ENCODE measurements at regions not wholly inside any gene's neighbourhood (a gene's known extent, or its start where the extent isn't known, plus 50 kb on each side); places are given as distances from the start of the nearest gene placed in this dataset.

DNA sequence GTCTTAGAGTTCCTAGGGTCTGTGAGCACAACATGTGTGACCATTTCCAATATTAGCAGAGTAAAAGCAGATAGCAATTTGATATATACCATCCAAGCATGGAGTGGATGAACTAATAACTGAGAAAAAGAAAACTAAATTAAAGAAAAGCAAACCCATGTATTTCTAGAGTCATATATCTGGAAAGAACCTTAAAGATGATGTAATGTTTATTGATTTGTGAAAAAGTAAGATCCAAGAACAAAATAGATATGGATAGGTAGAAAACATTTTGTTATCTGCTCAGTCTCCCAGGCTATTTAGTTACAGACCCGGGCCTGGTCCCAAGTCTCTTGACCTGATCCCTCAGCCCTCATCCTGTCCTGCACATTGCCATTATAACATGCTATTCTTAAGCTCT, 526.8 kb downstream of the EPM2A start:
- Histone ChIP-seq H3K36me3 (ENCODE audit: insufficient read depth) (no peaks in the 10 kb centered on the region), H3K4me3 (ENCODE audit: low read depth, low read length) (no peak overlapping the region), H3K4me1 (ENCODE audit: insufficient read depth) (no peaks in the 10 kb centered on the region), H3K27ac (ENCODE audit: low read depth) (no peak overlapping the region)
- 76% methylated on average over 1 of the region's 1 CpG for WGBS
- no peak for DNase-seq (ENCODE audit: extremely low spot score)

GRCh38 chr6:145209272-145209671, 526.0 kb downstream of the EPM2A start:
- DNase-seq (ENCODE audit: extremely low spot score), result no peak
- Histone ChIP-seq H3K36me3 (ENCODE audit: insufficient read depth) (no peaks in the 10 kb centered on the region), H3K27ac (ENCODE audit: low read depth) (no peak overlapping the region), H3K4me3 (ENCODE audit: low read depth, low read length) (no peak overlapping the region), H3K4me1 (ENCODE audit: insufficient read depth) (no peaks in the 10 kb centered on the region)
- WGBS, result 81% methylated on average over 2 of the region's 2 CpGs

GRCh38 chr6:145212813-145213212, 522.5 kb downstream of the EPM2A start:
- Histone ChIP-seq H3K4me3 (ENCODE audit: low read depth, low read length) (no peak overlapping the region), H3K4me1 (ENCODE audit: insufficient read depth) (no peaks in the 10 kb centered on the region), H3K36me3 (ENCODE audit: insufficient read depth) (no peaks in the 10 kb centered on the region), H3K27ac (ENCODE audit: low read depth) (no peak overlapping the region)
- DNase-seq (ENCODE audit: extremely low spot score), result no peak

DNA sequence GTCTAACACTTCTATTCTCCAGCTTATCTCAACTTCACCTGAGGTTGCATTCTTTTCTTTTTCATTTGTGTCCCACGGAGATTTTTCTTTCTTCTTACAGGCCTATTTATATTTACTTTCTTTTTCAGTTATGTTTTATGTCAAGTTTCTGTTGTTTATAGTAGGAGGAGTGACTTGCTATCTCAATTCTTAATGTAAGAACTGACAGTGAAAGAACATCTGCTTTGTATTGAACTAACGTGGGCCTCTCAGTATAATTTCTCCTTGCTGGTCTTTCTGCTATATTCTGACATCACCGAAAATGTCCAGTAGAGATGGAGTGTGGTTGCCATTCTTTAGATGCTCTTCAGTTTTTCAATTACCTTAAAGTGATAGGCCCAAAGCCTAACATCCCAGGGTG, 521.7 kb downstream of the EPM2A start:
- Histone ChIP-seq H3K27ac (ENCODE audit: low read depth) (no peak overlapping the region), H3K4me1 (ENCODE audit: insufficient read depth) (no peaks in the 10 kb centered on the region), H3K36me3 (ENCODE audit: insufficient read depth) (no peaks in the 10 kb centered on the region), H3K4me3 (ENCODE audit: low read depth, low read length) (no peak overlapping the region)
- 75% methylated on average over 3 of the region's 3 CpGs for WGBS
- DNase-seq (ENCODE audit: extremely low spot score), result no peak

DNA sequence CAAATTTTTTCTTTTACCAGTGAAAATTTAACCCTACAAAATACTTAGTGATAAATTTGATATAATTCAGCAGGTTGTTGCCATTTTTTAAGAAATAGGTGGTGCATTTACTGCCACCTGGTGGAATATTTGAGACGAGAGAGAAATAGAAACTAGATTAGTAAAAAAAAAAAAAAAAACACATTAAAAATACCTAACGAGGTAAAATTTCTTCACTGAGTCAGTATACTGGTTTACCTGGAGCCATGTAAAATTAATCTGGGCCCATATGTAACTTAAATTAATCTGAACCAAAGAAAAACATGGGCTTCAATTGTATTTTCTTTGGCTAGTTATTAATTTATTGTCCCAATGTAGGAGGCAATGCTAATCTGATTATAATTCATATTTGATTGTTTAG, 520.8 kb downstream of the EPM2A start:
- Histone ChIP-seq H3K27ac (ENCODE audit: low read depth) (no peak overlapping the region), H3K4me1 (ENCODE audit: insufficient read depth) (no peaks in the 10 kb centered on the region), H3K36me3 (ENCODE audit: insufficient read depth) (no peaks in the 10 kb centered on the region), H3K4me3 (ENCODE audit: low read depth, low read length) (no peak overlapping the region)
- WGBS, result 6% methylated on average over 2 of the region's 2 CpGs
- no peak for DNase-seq (ENCODE audit: extremely low spot score)

DNA sequence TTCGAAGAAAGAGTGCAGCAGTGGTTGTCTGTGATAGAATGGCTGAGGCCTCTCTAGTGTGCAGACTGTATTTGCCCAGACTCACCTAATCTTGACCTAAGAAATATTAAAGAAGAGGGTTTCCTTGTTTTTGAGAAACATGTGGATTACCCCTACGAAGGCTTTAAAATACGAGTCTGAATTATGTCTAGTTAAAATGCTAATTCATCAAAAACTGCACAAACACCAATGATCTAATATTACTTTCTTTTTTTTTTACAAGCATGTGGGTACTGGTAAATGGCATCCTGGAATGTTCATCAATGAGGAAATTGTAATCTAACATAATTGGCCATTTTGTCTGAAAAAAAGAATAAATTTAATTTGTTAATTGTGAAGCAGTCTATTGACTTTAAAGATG, 510.9 kb downstream of the EPM2A start:
- no peak overlapping the region for H3K4me3 ChIP-seq (ENCODE audit: low read depth, low read length)
- no peak overlapping the region for H3K27ac ChIP-seq (ENCODE audit: low read depth)
- 85% methylated on average over 3 of the region's 3 CpGs for WGBS
- no peak for DNase-seq (ENCODE audit: extremely low spot score)
- no peaks in the 10 kb centered on the region for H3K4me1 ChIP-seq (ENCODE audit: insufficient read depth)
- H3K36me3 ChIP-seq (ENCODE audit: insufficient read depth), result no peaks in the 10 kb centered on the region

- WGBS, result 87% methylated on average over 3 of the region's 3 CpGs
- H3K36me3 ChIP-seq (ENCODE audit: insufficient read depth), result no peaks in the 10 kb centered on the region
- DNase-seq (ENCODE audit: extremely low spot score), result no peak
- no peak overlapping the region for H3K4me3 ChIP-seq (ENCODE audit: low read depth, low read length)
- no peak overlapping the region for H3K27ac ChIP-seq (ENCODE audit: low read depth)
- H3K4me1 ChIP-seq (ENCODE audit: insufficient read depth), result no peaks in the 10 kb centered on the region
Observed at GRCh38 chr6:145225500-145225899, 509.8 kb downstream of the EPM2A start.

- Histone ChIP-seq H3K27ac (ENCODE audit: low read depth) (no peak overlapping the region), H3K4me1 (ENCODE audit: insufficient read depth) (no peaks in the 10 kb centered on the region), H3K4me3 (ENCODE audit: low read depth, low read length) (no peak overlapping the region), H3K36me3 (ENCODE audit: insufficient read depth) (no peaks in the 10 kb centered on the region)
- 84% methylated on average over 6 of the region's 6 CpGs for WGBS
- no peak for DNase-seq (ENCODE audit: extremely low spot score)
Observed at GRCh38 chr6:145227593-145227992, 507.7 kb downstream of the EPM2A start.

DNA sequence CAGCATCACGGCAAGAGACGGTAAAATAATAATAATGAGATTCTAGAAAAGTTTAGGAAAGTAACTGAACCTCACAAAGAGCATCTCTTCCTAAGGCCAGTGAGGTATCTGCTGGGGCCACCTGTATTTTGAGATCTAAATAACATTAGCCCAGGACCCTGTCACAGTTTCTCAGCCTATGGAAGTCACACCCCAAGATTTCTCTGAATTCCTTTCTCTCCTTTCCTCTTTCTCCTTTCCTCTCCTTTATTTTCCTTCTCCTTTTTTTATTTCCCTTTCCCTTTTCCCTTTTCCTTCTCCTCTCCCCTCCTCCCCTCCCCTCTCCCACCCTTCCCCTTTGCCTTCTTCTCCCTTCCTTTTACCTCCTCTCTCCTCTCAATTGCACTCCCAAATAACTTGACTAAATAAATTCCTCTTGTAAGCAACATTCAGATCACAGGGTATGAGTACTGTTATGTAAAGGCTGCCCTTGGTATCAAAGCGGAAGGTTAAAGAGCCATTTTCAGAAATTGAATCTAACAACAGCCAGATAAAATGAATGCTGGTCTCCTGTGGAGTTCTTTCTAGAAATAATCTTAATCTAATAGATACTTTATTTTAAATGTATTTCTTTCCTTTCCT, 506.2 kb downstream of the EPM2A start:
- 96% methylated on average over 3 of the region's 3 CpGs for WGBS

GRCh38 chr6:145233955-145234354, 501.4 kb downstream of the EPM2A start:
- no peak for DNase-seq (ENCODE audit: extremely low spot score)
- H3K4me3 ChIP-seq (ENCODE audit: low read depth, low read length), result no peak overlapping the region
- no peak overlapping the region for H3K27ac ChIP-seq (ENCODE audit: low read depth)
- H3K36me3 ChIP-seq (ENCODE audit: insufficient read depth), result no peaks in the 10 kb centered on the region
- 74% methylated on average over 2 of the region's 2 CpGs for WGBS
- no peaks in the 10 kb centered on the region for H3K4me1 ChIP-seq (ENCODE audit: insufficient read depth)

More for the DNA sequence above, 506.2 kb downstream of the EPM2A start:
- no peaks in the 10 kb centered on the region for H3K4me1 ChIP-seq (ENCODE audit: insufficient read depth)
- no peaks in the 10 kb centered on the region for H3K36me3 ChIP-seq (ENCODE audit: insufficient read depth)
- H3K4me3 ChIP-seq (ENCODE audit: low read depth, low read length), result no peak overlapping the region
- DNase-seq (ENCODE audit: extremely low spot score), result no peak
- no peak overlapping the region for H3K27ac ChIP-seq (ENCODE audit: low read depth)

DNA sequence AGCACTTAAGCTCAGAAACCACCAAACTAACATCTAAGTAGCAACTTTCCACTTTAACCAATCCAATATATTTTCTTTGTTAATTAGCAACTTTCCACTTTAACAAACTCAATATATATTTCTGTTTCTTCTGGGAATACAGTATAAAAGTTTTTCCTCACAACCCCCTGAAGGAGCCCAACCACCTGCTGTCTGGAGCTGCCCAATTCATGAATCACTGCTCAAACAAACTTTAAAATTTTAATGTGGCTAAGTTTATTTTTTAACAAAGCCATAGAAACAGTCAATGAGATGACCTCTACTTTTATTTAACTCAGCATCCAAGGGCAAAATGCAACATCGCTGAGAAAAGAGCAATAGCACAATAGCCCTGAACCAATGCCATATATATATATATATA, 500.1 kb downstream of the EPM2A start:
- Histone ChIP-seq H3K4me1 (ENCODE audit: insufficient read depth) (no peaks in the 10 kb centered on the region), H3K36me3 (ENCODE audit: insufficient read depth) (no peaks in the 10 kb centered on the region), H3K4me3 (ENCODE audit: low read depth, low read length) (no peak overlapping the region), H3K27ac (ENCODE audit: low read depth) (no peak overlapping the region)
- no peak for DNase-seq (ENCODE audit: extremely low spot score)
- WGBS, result 96% methylated on average over 1 of the region's 1 CpG

- Histone ChIP-seq H3K27ac (ENCODE audit: low read depth) (no peak overlapping the region), H3K4me3 (ENCODE audit: low read depth, low read length) (no peak overlapping the region), H3K36me3 (ENCODE audit: insufficient read depth) (no peaks in the 10 kb centered on the region), H3K4me1 (ENCODE audit: insufficient read depth) (no peaks in the 10 kb centered on the region)
- DNase-seq (ENCODE audit: extremely low spot score), result no peak
Observed at GRCh38 chr6:145238787-145239186, 496.5 kb downstream of the EPM2A start.

DNA sequence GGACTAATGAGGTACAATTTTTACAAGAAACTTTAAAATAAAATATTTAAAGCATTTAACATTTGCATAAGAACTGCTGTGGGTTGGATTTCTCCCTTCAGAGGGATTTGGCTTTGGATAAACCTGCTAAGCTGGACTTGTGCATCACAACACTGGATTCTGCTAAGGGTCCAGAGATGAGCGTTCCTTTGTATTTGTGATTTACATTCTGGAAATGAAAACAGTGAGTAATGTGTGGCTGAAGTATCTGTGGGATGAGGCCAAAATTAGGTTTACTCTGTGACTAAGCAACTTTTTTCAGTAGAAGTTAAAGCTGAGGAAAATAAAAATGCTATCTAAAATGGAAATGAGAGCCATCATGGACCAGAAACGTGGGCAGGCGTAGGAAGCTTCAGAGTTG, 494.3 kb downstream of the EPM2A start:
- 35% methylated on average over 3 of the region's 3 CpGs for WGBS
- no peak overlapping the region for H3K27ac ChIP-seq (ENCODE audit: low read depth)

GRCh38 chr6:145241721-145242120, 493.6 kb downstream of the EPM2A start:
- Histone ChIP-seq H3K36me3 (ENCODE audit: insufficient read depth) (no peaks in the 10 kb centered on the region), H3K4me3 (ENCODE audit: low read depth, low read length) (no peak overlapping the region), H3K4me1 (ENCODE audit: insufficient read depth) (no peaks in the 10 kb centered on the region), H3K27ac (ENCODE audit: low read depth) (no peak overlapping the region)
- WGBS, result 14% methylated on average over 3 of the region's 3 CpGs
- no peak for DNase-seq (ENCODE audit: extremely low spot score)

More for the DNA sequence above, 494.3 kb downstream of the EPM2A start:
- H3K4me1 ChIP-seq (ENCODE audit: insufficient read depth), result no peaks in the 10 kb centered on the region
- no peaks in the 10 kb centered on the region for H3K36me3 ChIP-seq (ENCODE audit: insufficient read depth)
- DNase-seq (ENCODE audit: extremely low spot score), result no peak
- H3K4me3 ChIP-seq (ENCODE audit: low read depth, low read length), result no peak overlapping the region
